PC-3 (cell line): ENCODE measurements at regions not wholly inside any gene's neighbourhood (a gene's known extent, or its start where the extent isn't known, plus 50 kb on each side); places are given as distances from the start of the nearest gene placed in this dataset.
"Not testable (repeated sequence)": the region's sequence is repeated elsewhere in the genome, so short reads cannot be mapped to it uniquely, and the experiment has no call there.

Experiments used
- CTCF ChIP-seq: fragments of 300-600 bp; sonication (generic); conservative IDR thresholded peaks from 2 replicates; pipeline ENCODE4 v1.5.1; 2017; ENCODE audit warnings: antibody characterized with exemption, low read depth, mild to moderate bottlenecking, low read length
- EZH2 ChIP-seq: fragments of 300-600 bp; sonication (generic); IDR thresholded peaks from one replicate; pipeline ENCODE4 v1.6.1; 2017; ENCODE audit warnings: antibody characterized with exemption, mild to moderate bottlenecking, low read length; ENCODE audit not compliant: unreplicated experiment

- TF ChIP-seq CTCF, EZH2: not testable (repeated sequence)
Observed at GRCh38 chr13:18891242-18891641, 290.4 kb downstream of the TUBA3C start.
